Panc1 (cell line): ENCODE measurements at regions not wholly inside any gene's neighbourhood (a gene's known extent, or its start where the extent isn't known, plus 50 kb on each side); places are given as distances from the start of the nearest gene placed in this dataset.

Experiments used
- POLR2AphosphoS5 ChIP-seq: IDR thresholded peaks from 2 replicates; pipeline ENCODE4 v1.6.1; 2012; ENCODE audit warnings: mild to moderate bottlenecking, low read depth, low read length, moderate library complexity
- TF ChIP-seq, protein P1 (sequence below): fragments of 450-650 bp; IDR thresholded peaks from 2 replicates; pipeline ENCODE4 v1.5.1; 2017; ENCODE audit warnings: mild to moderate bottlenecking

DNA sequence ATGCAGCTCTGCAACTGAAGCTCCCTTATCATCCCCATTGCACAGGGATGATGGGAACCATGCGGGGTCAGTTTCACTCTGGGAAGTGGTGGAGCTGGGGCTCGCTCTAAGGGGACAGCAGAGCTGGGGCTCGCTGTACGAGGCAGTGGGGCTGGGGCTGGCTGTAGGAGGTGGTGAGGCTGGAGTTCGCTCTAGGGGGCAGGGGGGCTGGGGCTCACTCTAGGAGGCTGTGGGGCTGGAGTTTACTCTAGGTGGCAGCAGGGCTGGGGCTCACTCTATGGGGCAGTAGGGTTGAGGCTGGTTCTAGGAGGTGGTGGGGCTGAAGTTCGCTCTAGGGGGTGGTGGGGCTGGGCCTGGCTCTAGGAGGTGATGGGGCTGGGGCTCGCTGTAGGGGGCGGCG, 99.1 kb downstream of the UQCRFS1 start:
- TF ChIP-seq, protein P1, sequence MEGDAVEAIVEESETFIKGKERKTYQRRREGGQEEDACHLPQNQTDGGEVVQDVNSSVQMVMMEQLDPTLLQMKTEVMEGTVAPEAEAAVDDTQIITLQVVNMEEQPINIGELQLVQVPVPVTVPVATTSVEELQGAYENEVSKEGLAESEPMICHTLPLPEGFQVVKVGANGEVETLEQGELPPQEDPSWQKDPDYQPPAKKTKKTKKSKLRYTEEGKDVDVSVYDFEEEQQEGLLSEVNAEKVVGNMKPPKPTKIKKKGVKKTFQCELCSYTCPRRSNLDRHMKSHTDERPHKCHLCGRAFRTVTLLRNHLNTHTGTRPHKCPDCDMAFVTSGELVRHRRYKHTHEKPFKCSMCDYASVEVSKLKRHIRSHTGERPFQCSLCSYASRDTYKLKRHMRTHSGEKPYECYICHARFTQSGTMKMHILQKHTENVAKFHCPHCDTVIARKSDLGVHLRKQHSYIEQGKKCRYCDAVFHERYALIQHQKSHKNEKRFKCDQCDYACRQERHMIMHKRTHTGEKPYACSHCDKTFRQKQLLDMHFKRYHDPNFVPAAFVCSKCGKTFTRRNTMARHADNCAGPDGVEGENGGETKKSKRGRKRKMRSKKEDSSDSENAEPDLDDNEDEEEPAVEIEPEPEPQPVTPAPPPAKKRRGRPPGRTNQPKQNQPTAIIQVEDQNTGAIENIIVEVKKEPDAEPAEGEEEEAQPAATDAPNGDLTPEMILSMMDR: no peak
- no peak for TF ChIP-seq POLR2AphosphoS5
